NCI-H146 (cell line): ENCODE measurements at regions not wholly inside any gene's neighbourhood (a gene's known extent, or its start where the extent isn't known, plus 50 kb on each side); places are given as distances from the start of the nearest gene placed in this dataset.
"Not testable (repeated sequence)": the region's sequence is repeated elsewhere in the genome, so short reads cannot be mapped to it uniquely, and the experiment has no call there.

Experiments used
- DNase-seq: peaks from one replicate; lab custom pipeline; 2025; lab: John Stamatoyannopoulos, UW

DNA sequence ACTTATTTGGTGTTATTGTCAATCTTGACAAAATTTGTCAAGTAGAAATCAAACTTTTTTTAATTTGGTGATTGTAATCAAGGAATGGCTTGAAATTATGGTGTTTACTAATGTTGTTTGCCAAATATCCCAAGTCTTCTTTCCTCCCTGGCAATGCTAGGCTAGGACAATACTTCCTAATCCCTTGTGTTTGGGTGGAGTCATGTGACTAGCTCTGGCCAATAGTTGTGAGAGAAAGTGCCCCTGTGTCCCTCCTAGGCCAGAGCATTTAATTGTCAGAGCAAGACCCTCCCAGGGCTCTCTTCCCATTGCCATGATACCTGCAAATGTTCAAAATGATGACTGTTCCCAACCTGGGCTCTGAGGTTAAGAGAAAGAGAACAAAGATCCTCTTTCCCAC is 132.7 kb downstream of the ANXA2 start:
- no peak for DNase-seq

DNA sequence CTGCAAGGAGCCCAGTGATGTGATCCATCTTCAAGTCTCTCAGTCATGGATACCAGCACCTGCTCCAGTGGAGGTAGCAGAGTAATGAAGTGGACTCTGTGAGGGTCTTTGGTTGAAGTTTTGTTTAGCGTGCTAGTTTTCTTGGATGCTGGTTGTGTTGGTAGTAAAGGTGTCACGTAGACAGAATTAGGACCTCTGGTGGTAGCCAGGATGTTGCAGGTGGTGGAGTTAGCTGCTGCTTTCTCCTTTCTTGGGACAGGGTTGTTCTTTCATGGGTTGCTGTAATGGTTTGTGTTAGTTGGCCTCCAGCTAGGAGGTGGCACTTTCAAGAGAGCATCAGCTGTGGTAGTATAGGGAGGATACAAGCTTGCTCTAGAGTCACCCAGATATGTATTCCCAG is 125.2 kb downstream of the ANXA2 start:
- no peak for DNase-seq

DNA sequence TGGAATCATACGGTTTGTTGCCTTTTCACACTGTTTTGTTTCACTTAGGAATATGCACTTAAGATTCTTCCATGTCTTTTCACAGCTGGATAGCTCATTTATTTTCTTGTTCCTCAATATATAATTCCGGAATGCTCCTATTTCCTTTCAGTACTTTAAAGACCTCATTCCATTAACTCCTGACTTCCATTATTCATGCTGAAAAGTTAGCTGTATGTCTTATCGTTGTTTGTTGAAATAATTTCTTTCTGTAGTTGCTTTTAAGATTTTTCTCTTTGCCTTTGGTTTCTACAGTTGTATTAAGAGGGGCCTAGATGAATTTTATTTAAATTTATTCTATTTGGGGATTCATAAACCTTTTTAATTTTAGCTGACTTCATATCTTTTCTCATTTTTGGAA is 122.2 kb downstream of the ANXA2 start:
- no peak for DNase-seq

DNA sequence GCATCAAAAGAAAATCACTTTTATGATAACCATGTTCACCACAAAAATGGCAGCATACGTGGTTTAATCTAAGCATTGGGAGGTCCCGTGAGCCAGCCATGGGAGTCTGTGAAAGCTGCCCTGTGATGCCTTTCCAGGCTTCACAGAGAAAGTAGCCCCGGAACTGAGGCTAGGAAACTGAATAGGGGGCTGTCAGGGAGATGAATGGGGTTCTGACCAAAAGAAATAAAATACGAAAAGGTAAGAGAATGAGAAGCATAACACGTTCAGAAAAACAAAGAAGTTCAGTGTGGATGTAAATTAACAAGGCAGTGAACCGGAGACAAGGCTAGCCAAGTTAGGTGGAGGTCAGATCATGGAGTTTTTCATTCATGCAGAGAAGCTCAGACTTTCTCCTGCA is 118.9 kb downstream of the ANXA2 start:
- no peak for DNase-seq

DNA sequence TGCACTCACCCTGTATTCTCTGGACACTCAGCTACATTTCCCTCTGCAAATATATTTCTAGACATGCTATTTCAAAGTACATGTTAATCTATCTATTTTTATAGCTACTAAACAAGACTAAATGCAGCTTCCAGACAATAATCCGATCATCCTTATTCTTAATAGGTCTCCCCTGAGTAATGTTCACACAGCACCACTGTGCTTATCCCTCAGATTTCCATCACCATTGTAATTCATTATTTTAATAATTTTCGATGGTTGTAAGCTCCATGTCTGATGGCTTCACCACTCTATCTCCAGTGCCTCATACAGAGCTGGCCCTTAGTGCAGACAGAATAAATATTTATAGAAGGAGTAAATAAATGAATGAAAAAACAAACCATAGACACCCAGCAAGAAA is 117.5 kb downstream of the ANXA2 start:
- DNase-seq = no peak

DNA sequence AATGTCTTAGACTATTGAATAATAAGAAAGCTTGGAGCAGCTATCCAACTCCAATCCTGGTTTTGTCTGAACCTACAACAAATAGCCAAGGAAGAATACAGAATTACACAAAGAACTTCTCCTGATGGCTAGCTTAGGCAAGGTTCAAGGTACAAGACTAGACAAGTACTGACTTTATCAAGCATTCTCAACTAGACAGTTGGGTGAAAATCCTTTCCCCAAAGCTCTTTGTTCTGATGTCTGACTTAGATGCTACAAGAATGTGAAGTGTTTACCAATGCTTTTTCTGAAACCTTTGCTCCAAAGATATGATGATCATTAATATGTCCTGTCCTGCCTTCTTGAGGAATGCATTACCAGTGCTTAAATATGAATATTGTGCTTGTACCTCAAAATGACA is 113.8 kb downstream of the ANXA2 start:
- no peak for DNase-seq

DNA sequence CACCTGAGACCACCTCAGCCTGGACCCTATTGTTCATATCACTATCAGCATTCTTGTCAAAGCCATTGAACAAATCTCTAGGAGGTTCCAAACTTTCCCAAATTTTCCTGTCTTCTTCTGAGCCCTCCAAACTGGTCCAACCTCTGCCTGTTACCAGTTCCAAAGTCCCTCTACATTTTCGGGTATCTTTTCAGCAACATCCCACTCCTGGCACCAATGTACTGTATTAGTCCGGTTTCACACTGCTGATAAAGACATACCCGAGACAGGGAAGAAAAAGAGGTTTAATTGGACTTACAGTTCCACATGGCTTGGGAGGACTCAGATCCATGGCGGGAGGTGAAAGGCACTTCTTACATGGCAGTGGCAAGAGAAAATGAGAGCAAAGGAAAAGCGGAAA is 101.9 kb downstream of the ANXA2 start:
- not testable (repeated sequence) for DNase-seq

DNA sequence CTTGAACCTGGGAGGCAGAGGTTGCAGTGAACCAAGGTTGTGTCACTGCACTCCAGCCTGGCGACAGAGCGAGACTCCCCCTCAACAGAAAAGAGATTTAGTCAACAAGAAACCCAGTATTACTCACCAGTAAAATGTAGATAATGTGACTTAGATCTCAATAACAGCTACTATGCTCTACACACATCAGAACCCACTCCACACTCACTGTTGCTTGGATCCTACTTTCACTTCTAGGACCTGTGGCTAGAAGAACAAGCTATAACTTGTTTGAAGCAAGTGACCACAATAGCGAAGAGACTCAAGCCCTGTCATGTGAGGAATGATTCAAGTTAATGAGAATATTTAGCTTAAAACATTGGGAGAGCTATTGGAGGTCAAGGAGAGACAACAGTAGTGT is 100.7 kb downstream of the ANXA2 start:
- no peak for DNase-seq
